ENCODE measurements at regions not wholly inside any gene's neighbourhood (a gene's known extent, or its start where the extent isn't known, plus 50 kb on each side); places are given as distances from the start of the nearest gene placed in this dataset.

- DNase-seq = no peak
Measured at GRCh38 chr16:5678371-5678770, 580.8 kb upstream of the EEF2KMT start.

GRCh38 chr16:5671421-5671820, 573.8 kb upstream of the EEF2KMT start:
- no peak for DNase-seq

GRCh38 chr16:5670198-5670597, 572.6 kb upstream of the EEF2KMT start:
- no peak for DNase-seq

- DNase-seq = no peak
Measured at GRCh38 chr16:5668553-5668952, 571.0 kb upstream of the EEF2KMT start.

DNA sequence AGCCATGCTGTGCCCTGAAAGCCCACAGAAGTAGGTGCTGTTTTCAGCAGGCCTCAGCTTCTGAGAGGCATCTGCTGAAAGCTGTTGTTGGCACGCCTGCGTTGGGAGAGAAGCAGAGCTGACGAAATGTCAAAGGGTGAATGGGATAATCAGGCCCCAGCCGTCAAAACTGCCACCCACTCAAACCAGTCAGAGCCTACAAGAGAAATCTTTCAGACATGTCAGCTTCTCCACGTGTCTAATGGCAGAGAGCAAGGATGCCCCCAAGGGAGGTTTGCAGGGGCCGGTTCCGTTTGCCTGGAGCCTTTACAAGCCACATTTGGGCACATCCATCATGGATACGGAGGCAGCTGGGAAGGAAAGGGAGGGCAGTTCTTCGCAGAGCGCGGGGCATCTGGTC, 568.2 kb upstream of the EEF2KMT start:
- DNase-seq = no peak

DNA sequence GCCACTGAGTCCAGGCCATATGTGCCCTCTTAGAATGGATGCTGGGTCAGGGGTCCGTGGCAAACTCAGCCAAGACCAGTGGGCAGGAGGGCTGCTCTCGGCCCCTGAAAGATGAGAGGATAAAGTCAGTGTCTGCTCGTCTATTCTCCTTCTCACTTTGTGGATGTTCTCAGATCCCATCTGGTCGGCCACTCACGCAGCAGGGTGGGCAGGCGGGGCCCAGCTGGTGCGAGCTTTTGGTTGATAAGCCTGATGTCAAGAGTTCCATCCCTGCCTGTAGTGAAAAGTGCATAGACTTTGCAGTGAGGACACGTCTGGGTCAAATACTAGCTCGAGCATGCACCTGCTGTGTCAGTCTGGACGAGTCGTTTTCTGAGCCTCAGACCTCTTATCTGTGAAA, 556.2 kb upstream of the EEF2KMT start:
- no peak for DNase-seq

DNA sequence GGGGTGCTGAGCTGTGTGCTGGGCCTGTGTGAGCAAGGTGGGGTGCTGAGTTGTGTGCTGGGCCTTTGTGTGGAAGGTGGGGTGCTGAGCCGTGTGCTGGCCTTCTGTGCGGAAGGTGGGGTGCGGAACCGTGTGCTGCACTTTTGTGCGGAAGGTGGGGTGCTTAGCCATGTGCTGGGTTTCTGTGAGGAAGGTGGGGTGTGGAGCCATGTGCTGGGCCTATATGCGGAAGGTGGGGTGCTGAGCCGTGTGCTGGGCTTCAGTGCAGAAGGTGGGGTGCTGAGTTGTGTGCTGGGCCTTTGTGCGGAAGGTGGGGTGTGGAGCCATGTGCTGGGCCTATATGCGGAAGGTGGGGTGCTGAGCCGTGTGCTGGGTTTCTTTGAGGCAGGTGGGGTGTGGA, 555.4 kb upstream of the EEF2KMT start:
- DNase-seq = no peak

DNA sequence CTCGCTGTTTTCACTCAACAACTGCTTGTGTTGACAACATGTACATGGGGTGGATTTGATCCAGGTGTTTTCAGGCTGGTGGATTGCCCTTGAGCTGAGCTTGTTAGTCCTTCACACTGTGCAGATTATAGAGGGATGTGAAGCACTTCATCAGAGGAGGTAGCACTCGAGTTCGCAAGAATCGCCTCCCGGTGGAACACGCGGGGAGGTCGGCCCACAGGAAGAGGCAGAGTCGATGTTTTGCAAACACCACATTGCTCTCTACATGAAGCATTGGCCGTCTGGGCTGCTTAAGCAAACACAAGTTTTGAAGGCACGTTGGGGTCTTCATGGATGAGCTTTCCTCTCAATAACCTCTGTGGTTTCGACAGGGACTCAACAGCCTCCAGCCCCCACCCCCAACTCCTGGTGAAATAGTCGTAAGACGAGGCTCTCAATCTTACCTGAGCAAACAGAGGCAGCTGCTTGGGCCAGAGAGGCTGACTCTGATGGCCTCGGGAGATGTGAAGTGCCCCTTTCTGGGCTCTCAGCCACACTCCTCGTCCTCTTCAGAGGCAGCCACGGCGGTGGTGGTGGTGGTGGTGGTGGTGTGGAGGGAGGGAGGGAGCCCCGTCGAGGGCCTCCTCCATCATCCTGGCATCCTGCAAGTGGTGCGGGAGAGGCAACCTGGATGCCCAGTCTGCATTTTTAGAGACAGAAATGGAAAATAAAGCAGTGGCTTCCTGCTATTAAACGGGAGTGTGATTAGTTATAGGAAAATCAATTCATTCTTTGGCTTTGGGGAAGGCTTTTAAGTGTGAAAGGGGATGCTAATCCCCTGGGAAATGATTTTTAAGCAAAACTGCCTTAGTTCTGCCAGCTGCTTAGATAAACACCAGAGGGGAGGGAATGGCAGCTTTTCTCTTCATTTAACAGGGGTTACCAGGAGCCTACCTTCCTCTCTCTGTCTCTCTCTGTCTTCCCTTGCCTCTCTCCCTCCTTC, 552.5 kb upstream of the EEF2KMT start:
- DNase-seq = no peak

DNA sequence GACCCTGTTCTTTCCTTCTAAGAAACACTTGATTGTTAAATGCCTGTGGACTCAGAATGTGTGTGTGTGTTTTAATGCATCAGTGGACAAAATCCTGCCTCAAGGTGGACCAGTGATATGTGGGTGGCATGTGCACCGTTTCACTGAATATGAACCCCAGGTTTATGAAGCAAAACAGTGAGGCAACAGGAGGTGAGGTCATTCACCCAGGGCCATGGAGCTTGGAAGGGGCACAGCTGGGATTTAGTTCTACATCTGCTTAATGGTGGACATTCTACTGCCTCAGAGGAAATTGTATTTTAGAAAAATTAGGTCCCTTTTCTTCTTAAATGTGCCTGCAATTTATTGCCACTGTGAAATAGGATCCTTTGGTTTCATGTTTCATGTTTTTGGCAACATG, 549.5 kb upstream of the EEF2KMT start:
- DNase-seq = no peak

DNA sequence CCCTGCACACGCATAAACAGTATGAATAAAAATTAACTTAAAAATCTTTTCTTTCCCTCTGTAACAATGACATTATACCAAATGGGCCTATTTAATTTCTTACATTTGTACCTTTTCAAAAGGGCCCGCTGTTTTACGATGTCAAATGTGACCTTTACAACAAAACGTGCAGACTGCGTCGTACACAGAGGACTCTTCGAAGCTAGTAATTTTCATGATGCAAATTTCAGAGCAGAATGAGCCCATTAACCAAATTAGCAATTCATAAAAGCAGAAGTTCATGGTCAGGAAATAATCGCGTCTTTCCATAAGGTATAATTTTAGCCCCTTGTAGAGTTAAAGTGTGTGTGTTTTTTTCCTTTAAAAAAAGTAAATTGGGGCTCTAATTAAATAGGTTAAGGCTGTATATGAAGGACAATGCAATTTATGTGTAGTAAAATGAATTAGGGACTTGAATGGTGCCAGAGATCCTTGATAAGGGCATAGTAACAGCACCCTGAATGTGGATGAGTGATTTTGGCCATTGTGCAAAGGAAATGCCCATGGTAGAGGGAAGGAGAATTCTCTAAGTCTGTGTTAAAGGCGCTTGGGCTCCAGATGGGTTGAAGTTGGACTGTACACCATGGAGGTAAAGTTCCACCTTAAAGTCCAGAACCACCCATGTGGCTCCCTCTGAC, 546.4 kb upstream of the EEF2KMT start:
- DNase-seq = no peak

DNA sequence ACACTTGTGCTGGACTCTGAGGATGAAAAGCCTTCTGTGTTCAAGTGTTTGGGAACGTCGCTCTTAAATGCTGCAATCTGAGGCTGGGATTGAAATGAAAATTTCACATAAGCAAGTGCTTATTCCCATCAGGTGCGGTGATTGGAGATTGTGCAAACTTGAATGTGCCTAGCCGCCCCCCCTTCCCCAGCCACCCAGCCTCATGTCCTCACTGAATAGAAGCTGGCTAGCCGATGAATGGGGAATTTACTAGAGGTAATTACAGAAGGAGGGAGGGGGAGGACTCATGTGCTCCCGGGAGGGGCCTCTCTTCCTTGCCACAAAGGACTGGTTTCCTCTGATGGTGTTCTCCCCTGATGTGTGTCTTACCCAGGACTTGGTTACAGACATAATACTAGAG, 544.8 kb upstream of the EEF2KMT start:
- DNase-seq = no peak

DNA sequence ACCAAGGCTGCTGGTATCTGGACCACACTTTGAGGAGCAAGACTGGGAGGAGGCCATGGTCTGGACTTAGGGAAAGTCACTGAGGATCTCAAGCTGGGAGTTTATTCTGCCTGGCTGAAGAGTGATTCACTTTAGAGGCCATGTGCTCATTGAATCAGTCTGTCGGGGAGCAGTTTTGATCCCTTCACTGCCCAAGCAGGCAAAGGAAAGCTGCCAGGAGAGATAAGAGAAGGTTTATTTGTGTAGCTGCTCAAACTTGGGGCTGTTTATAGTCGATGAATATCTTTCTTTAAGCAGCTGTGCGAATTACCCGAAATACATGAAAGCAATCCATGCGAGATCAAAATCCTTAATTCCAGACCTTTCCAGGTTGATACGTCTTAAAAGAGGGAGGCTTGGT, 544.4 kb upstream of the EEF2KMT start:
- no peak for DNase-seq

- DNase-seq = no peak
Measured at GRCh38 chr16:5640883-5641282, 543.3 kb upstream of the EEF2KMT start.

- no peak for DNase-seq
Measured at GRCh38 chr16:5639531-5639930, 541.9 kb upstream of the EEF2KMT start.

DNA sequence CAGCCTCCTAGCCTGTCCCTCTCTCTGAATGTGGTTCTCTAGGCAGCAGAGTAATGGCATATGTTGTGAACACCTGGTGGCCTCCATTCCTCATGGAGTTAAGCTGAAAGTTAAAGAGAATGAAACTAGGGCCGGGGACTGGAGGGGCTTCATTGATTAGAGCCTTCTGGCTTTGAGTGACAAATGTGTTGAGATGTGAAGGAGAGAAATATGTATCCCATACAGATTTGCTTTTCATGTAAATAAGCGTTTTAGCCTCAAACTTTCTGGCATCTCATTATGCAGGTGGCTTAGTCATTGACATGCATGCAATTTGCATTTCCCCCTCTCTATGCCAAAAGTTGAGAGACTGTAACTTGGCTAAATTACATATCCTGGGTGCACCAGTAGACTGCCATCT, 537.7 kb upstream of the EEF2KMT start:
- no peak for DNase-seq

DNA sequence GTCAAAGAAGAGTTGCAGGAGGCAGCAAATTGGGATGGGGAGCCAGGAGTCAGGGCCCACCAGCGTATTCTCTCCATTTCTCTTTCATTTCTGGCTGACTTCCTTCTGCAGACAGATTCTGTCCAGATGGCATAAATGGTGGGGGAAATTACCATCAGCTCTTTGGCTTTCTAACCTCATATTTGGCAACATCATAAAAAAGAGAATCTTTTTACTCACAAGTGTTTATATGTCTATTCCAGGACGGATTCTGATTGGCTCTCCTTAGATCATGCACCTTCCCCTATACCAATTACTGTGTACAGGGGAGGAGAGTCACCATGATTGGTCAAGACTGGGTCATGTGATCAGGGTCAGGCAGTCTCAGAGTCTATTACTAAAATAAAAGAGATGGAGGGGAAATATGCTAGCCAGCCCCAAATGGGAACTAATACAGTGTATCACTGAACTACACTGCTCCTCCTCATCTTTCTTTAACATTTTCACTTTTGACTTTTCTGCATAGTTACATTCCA, 537.1 kb upstream of the EEF2KMT start:
- DNase-seq = no peak

GRCh38 chr16:5633845-5634440, 536.3 kb upstream of the EEF2KMT start:
- DNase-seq = no peak

GRCh38 chr16:5622234-5622884, 524.8 kb upstream of the EEF2KMT start:
- no peak for DNase-seq

DNA sequence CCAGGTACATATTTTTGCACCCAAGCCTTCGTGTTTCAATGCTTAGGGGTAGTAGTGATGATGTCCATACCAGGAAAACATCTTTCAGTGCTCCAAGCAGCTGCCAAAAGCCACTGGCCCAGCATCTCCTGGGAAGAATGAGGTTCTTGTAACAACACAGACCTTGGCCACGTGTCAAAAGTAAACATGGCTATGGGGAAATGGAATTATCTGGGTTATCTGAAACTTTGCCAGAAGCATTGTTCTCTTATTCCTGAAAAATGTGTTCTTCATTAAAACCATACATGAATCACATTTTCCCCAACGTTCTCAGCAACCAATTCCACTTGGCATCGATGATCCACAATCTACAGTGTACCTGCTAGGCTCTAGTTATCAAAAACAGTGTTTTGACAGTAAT, 524.2 kb upstream of the EEF2KMT start:
- DNase-seq = no peak

DNA sequence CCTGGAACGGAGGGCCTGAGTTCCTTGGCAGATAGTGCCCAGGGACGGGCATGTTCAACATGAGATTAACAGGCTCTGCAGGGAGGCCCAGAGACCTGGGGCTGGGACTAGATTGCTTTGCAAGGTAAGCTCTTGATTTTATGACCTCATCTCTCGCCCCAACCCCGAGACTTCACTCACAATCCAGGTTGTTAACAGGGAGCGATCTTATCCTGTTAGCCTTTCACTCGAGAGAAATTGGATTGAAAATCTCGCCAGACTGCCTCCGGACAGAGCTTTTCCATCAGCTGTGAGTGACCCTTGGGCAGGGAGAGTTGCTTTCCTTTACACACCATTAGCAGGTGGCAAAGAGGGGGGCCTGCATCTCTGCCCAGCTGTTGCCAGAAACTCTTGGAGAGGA, 521.7 kb upstream of the EEF2KMT start:
- DNase-seq = no peak

GRCh38 chr16:5616841-5617240, 519.2 kb upstream of the EEF2KMT start:
- no peak for DNase-seq

DNA sequence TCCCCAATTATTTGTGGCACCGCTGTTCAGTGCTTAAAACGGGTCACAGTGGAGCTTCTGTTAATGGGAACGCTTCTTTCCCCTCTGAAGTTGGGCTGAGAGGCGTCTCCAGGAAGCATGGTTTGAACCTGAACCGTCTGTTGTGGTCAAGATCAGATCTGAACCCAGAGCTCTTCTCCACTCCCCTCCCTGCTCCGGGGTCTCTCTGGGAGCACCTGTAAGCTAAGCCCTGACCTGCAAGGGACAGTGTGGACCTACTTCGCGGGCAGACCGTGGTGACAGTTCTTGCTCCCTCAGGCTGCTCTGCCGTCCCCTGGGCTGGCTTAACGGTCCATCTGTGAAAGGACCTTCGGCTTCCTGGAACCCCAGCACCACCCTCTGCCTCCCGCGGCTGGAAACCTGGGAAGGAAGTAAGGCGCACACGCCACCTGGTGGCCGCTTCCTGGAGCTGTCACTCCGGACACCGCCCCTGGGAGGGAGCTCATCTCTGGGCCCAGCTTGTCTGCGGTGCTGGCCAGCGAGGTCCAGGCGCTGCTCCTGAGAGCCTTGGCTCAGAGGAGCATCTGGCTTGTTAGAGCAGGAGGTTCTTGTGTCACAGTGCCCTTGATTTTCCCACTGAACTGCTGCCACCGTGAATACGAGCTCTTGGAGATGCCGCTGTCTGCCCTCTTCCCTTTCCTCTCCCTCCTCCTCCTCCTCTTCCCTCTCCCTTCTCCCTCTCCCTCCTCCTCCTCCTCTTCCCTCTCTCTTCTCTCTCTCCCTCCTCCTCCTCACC, 518.5 kb upstream of the EEF2KMT start:
- DNase-seq = no peak

Data from bone marrow (tissue), 2 donors.